DND-41 (cell line): ENCODE measurements at regions not wholly inside any gene's neighbourhood (a gene's known extent, or its start where the extent isn't known, plus 50 kb on each side); places are given as distances from the start of the nearest gene placed in this dataset.

Experiments
- ATAC-seq: fragments of 200-7000 bp; cut with Tn5 transposase; 3 replicates; pipeline ENCODE4 v1.9.1; 2021; ENCODE audit warnings: low read depth; ENCODE audit not compliant: insufficient read depth
- DNase-seq: peaks from one replicate; pipeline ENCODE4 v3.0.0-alpha.2; 2020
- H2AFZ ChIP-seq: 2 replicates; pipeline ENCODE4 v1.6.0; 2012; ENCODE audit warnings: low read depth, low read length
- H3K27ac ChIP-seq: 2 replicates; pipeline ENCODE4 v1.5.1; 2012; ENCODE audit warnings: low read length, inconsistent platforms
- H3K27me3 ChIP-seq: fragments of 200-600 bp; sonication (generic); 2 replicates; pipeline ENCODE4 v1.6.0; 2012; ENCODE audit warnings: low read length, mild to moderate bottlenecking, inconsistent platforms; ENCODE audit not compliant: insufficient read depth, poor library complexity
- H3K36me3 ChIP-seq: 2 replicates; pipeline ENCODE4 v1.5.1; 2012; ENCODE audit warnings: low read length, inconsistent platforms; ENCODE audit not compliant: insufficient read depth
- H3K4me1 ChIP-seq: 2 replicates; pipeline ENCODE4 v1.5.1; 2012; ENCODE audit warnings: mild to moderate bottlenecking, low read length; ENCODE audit not compliant: insufficient read depth
- H3K4me2 ChIP-seq: 2 replicates; pipeline ENCODE4 v1.6.0; 2012; ENCODE audit warnings: mild to moderate bottlenecking, moderate library complexity, low read length, inconsistent platforms; ENCODE audit not compliant: insufficient read depth
- H3K4me3 ChIP-seq, 2 experiments: fragments of 200-600 bp in 1 of 2; shearing (Covaris generic) in 1 of 2; 2 replicates each; pipeline ENCODE4 v1.5.1; 2012 to 2016; ENCODE audit warnings: inconsistent platforms in 2 of 2, low read length in 2 of 2, mild to moderate bottlenecking in 2 of 2, low read depth in 1 of 2, moderate library complexity in 1 of 2
- H3K79me2 ChIP-seq: 2 replicates; pipeline ENCODE4 v1.6.0; 2012; ENCODE audit warnings: low read length, inconsistent platforms; ENCODE audit not compliant: insufficient read depth
- H3K9ac ChIP-seq: 2 replicates; pipeline ENCODE4 v1.6.0; 2012; ENCODE audit warnings: low read depth, mild to moderate bottlenecking, inconsistent platforms, low read length, moderate library complexity
- H3K9me3 ChIP-seq: 2 replicates; pipeline ENCODE4 v1.5.1; 2012; ENCODE audit warnings: low read length, moderate library complexity, mild to moderate bottlenecking, inconsistent platforms; ENCODE audit not compliant: insufficient read depth, severe bottlenecking
- H4K20me1 ChIP-seq: 2 replicates; pipeline ENCODE4 v1.6.0; 2012; ENCODE audit warnings: low read length; ENCODE audit not compliant: insufficient read depth
- EZH2 ChIP-seq: IDR thresholded peaks from 3 replicates; pipeline ENCODE4 v1.6.1; 2012; ENCODE audit warnings: borderline replicate concordance, low read depth, mild to moderate bottlenecking, moderate library complexity, low read length, inconsistent platforms; ENCODE audit not compliant: severe bottlenecking
- TF ChIP-seq, protein P1 (sequence below): IDR thresholded peaks from 2 replicates; pipeline ENCODE4 v1.5.1; 2012; ENCODE audit warnings: borderline replicate concordance, low read length, moderate library complexity, mild to moderate bottlenecking; ENCODE audit not compliant: poor library complexity, severe bottlenecking; ENCODE audit errors: extremely low read depth

DNA sequence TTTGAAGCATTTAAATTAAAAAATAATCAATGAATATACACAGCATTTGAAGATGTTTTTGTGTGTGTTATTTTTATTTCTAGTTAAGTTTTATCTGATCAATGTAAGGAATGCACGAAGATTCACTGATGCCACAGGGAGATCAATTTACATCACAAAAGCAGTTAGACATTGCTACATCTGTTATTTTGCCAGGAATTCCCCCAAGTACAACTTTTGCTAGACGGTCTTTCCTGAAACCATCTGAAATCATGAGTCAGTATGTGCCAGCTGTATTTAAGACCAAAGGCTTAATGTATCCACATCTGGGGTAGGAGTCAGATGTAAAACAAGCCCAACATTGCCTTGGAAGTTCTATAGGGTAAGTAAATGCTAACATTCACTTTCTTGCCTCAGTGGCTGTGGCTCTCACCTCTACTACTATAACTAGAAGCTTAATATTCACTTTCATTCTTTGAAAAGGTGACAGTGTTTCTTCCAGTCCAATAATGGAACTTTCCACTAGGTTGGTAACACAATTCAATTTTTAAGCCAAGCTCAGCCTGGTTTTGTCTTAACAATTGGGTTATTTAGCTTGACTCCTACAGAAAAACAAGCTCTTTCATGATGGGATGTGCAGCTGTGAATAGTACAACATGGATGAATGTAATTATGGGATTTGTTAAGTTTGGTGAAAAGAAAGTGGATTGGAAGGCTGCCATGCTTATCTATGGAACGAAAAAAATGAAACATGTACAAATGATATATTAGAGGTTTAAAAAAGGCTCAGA, 385.4 kb upstream of the TMEM132C start:
- TF ChIP-seq EZH2, result no peak
- TF ChIP-seq, protein P1, sequence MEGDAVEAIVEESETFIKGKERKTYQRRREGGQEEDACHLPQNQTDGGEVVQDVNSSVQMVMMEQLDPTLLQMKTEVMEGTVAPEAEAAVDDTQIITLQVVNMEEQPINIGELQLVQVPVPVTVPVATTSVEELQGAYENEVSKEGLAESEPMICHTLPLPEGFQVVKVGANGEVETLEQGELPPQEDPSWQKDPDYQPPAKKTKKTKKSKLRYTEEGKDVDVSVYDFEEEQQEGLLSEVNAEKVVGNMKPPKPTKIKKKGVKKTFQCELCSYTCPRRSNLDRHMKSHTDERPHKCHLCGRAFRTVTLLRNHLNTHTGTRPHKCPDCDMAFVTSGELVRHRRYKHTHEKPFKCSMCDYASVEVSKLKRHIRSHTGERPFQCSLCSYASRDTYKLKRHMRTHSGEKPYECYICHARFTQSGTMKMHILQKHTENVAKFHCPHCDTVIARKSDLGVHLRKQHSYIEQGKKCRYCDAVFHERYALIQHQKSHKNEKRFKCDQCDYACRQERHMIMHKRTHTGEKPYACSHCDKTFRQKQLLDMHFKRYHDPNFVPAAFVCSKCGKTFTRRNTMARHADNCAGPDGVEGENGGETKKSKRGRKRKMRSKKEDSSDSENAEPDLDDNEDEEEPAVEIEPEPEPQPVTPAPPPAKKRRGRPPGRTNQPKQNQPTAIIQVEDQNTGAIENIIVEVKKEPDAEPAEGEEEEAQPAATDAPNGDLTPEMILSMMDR, result no peak
- H3K9ac ChIP-seq, result no peak overlapping the region

DNA sequence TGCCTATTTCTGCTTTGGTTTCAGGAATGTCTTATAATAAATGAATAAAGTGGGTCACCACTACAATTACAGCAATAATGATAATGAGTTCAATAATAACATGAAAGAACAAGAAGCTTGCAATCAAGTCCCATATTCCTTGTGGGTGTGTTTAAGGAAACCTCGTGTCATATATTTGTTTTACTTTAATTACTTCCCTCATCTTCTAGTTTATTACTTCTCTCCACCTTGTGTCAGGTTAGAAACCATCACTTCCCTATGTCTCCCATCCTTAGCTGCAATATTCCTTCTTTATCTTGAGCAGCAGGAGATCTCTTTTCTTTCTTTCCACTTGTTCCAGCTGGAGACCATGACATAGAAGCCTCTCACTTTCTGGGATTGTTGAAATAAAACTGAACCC, 384.0 kb upstream of the TMEM132C start:
- H3K9me3 ChIP-seq, result peaks cover 3% of the 10 kb centered on the region
- H3K27ac ChIP-seq, result no peak overlapping the region

More for the DNA sequence above, 385.4 kb upstream of the TMEM132C start:
- Histone ChIP-seq H3K4me3 (no peak overlapping the region), H2AFZ (no peak overlapping the region), H3K4me1 (no peaks in the 10 kb centered on the region), H3K27ac (no peak overlapping the region), H3K9me3 (peaks cover 3% of the 10 kb centered on the region), H3K36me3 (no peaks in the 10 kb centered on the region), H3K79me2 (no peaks in the 10 kb centered on the region), H4K20me1 (no peaks in the 10 kb centered on the region), H3K27me3 (no peaks in the 10 kb centered on the region), H3K4me2 (no peak overlapping the region)
- ATAC-seq (no peak), DNase-seq (no peak)

DNA sequence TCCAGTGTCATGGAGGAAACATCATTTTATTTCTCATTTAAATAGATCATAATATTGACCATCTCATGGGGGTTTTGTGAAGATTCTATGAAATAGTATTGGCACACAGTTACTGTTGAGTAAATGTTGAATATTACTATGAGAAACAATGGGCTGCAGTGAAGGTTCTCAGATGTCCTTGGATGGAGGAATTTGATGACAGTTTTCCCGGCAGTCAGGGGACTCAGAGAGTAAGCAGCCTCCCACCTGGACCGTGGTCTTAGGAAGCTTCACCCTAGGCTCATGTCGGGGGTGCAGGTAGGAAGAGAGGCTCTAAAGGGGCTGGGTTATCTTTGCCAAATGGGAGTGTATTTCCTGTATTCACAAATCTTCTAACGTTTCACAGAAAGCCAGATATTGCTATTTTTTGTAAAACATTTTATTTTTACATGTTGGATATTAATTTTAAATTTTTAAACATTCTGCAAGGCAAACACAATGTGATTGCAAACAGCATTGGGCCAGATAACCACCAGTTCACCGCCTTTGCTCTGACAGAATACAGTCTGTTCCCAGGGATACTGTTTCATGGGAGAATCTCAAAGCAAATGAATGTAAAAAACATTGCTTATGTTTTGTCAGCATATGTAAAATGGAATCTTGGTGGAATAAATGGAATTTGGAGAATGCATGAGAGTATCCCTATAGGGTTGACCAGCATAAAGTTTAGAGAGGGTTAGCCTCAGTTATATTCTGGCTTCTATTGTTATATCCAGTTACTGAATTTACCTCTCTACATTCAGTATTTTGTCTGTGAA, 380.8 kb upstream of the TMEM132C start:
- DNase-seq (no peak), ATAC-seq (no peak)
- Histone ChIP-seq H3K4me1 (no peaks in the 10 kb centered on the region), H3K9ac (no peak overlapping the region), H3K9me3 (no peaks in the 10 kb centered on the region), H3K36me3 (no peaks in the 10 kb centered on the region), H3K27me3 (no peaks in the 10 kb centered on the region), H4K20me1 (no peaks in the 10 kb centered on the region), H3K4me3 (no peak overlapping the region), H3K27ac (no peak overlapping the region), H3K79me2 (no peaks in the 10 kb centered on the region), H3K4me2 (no peak overlapping the region), H2AFZ (no peak overlapping the region)
- no peak for TF ChIP-seq EZH2

More for the DNA sequence above, 384.0 kb upstream of the TMEM132C start:
- Histone ChIP-seq H3K4me1 (no peaks in the 10 kb centered on the region), H3K79me2 (no peaks in the 10 kb centered on the region), H3K9ac (no peak overlapping the region), H3K4me3 (no peak overlapping the region), H3K27me3 (no peaks in the 10 kb centered on the region), H2AFZ (no peak overlapping the region), H3K4me2 (no peak overlapping the region), H3K36me3 (no peaks in the 10 kb centered on the region), H4K20me1 (no peaks in the 10 kb centered on the region)
- ATAC-seq (no peak), DNase-seq (no peak)
- TF ChIP-seq EZH2, result no peak
- TF ChIP-seq, protein P1, result no peak

DNA sequence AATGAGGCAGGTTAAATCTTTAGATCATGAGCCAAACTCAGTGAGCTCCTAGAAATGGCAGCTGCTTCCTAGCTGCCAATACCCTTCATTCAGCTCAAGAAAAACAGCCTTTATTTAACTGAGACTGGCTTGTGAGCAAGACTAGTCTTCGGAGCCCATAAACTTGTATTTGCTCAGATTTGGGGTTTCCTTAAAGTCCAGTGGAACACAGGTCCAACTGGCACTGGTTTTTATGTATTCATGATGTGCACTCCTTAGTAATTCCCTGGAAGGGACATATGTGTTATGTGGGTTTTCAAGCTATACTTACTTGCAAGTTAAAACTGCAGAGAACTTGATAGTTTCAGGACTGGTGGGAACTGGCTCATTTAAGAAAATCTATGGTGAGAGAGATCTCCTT, 380.1 kb upstream of the TMEM132C start:
- H3K4me1 ChIP-seq, result no peaks in the 10 kb centered on the region
- H3K27me3 ChIP-seq, result no peaks in the 10 kb centered on the region
- H3K4me2 ChIP-seq, result no peak overlapping the region

More for the DNA sequence above, 380.1 kb upstream of the TMEM132C start:
- no peaks in the 10 kb centered on the region for H4K20me1 ChIP-seq
- no peak overlapping the region for H2AFZ ChIP-seq
- TF ChIP-seq, protein P1, result no peak
- TF ChIP-seq EZH2, result no peak
- DNase-seq, result no peak
- ATAC-seq, result no peak
- no peak overlapping the region for H3K27ac ChIP-seq
- H3K4me3 ChIP-seq, result no peak overlapping the region
- no peaks in the 10 kb centered on the region for H3K9me3 ChIP-seq
- no peaks in the 10 kb centered on the region for H3K36me3 ChIP-seq
- H3K9ac ChIP-seq, result no peak overlapping the region
- H3K79me2 ChIP-seq, result no peaks in the 10 kb centered on the region
